Endodermal cell (in vitro differentiated cells): ENCODE measurements at regions not wholly inside any gene's neighbourhood (a gene's known extent, or its start where the extent isn't known, plus 50 kb on each side); places are given as distances from the start of the nearest gene placed in this dataset.

ENCODE experiments used
- DNase-seq: peaks from one replicate; pipeline ENCODE4 v3.0.0-alpha.2; 2017
- H3K27ac ChIP-seq: 2 replicates; pipeline ENCODE4 v1.5.1; 2013; ENCODE audit warnings: mild to moderate bottlenecking, low read depth, low read length, moderate library complexity
- H3K27me3 ChIP-seq: 2 replicates; pipeline ENCODE4 v1.6.1; 2013; ENCODE audit warnings: mild to moderate bottlenecking, low read length, moderate library complexity; ENCODE audit not compliant: insufficient read depth, control insufficient read depth, poor library complexity, severe bottlenecking
- H3K36me3 ChIP-seq: 2 replicates; pipeline ENCODE4 v1.7.0; 2013; ENCODE audit warnings: mild to moderate bottlenecking, low read length, moderate library complexity; ENCODE audit not compliant: control insufficient read depth, insufficient read depth
- H3K4me1 ChIP-seq: one replicate; pipeline ENCODE4 v1.7.0; 2013; ENCODE audit warnings: low read length; ENCODE audit not compliant: control insufficient read depth, insufficient read depth
- H3K4me3 ChIP-seq: 2 replicates; pipeline ENCODE4 v1.5.1; 2013; ENCODE audit warnings: mild to moderate bottlenecking, low read length, moderate library complexity
- H3K9ac ChIP-seq: 2 replicates; pipeline ENCODE4 v1.6.1; 2013; ENCODE audit warnings: mild to moderate bottlenecking, low read length, moderate library complexity; ENCODE audit not compliant: poor library complexity, severe bottlenecking; ENCODE audit errors: extremely low read depth
- H3K9me3 ChIP-seq: 2 replicates; pipeline ENCODE4 v1.6.1; 2013; ENCODE audit warnings: mild to moderate bottlenecking, low read length, moderate library complexity; ENCODE audit not compliant: control insufficient read depth
- H3K27ac Mint-ChIP-seq: 2 replicates; pipeline ENCODE4 v1.8.0; 2020; ENCODE audit warnings: mixed read lengths
- H3K27me3 Mint-ChIP-seq: 2 replicates; pipeline ENCODE4 v1.8.0; 2021; ENCODE audit warnings: mild to moderate bottlenecking, mixed read lengths; ENCODE audit not compliant: insufficient read depth
- H3K36me3 Mint-ChIP-seq: 2 replicates; pipeline ENCODE4 v1.8.0; 2020; ENCODE audit warnings: low read depth, mixed read lengths
- H3K4me1 Mint-ChIP-seq: 2 replicates; pipeline ENCODE4 v1.8.0; 2020; ENCODE audit warnings: mixed read lengths
- H3K4me3 Mint-ChIP-seq: 2 replicates; pipeline ENCODE4 v1.8.0; 2020; ENCODE audit warnings: mild to moderate bottlenecking, moderate library complexity, mixed read lengths
- H3K9me3 Mint-ChIP-seq: 2 replicates; pipeline ENCODE4 v1.8.0; 2020; ENCODE audit warnings: mild to moderate bottlenecking, mixed read lengths
- CTCF ChIP-seq: fragments of 200-600 bp; sonication (generic); conservative IDR thresholded peaks from 2 replicates; pipeline ENCODE4 v1.5.0; 2021; ENCODE audit warnings: antibody characterized with exemption, mild to moderate bottlenecking
- WGBS, 2 experiments: methylation state at CpG; one replicate each; pipeline versions ENCODE4 v1.1.5 to v1.1.7; 2013; ENCODE audit warnings: missing lambda C conversion rate in 2 of 2, mixed read lengths in 1 of 2; ENCODE audit not compliant: insufficient coverage in 1 of 2, insufficient read length in 1 of 2; 5-methylcytosine and 5-hydroxymethylcytosine counted together

DNA sequence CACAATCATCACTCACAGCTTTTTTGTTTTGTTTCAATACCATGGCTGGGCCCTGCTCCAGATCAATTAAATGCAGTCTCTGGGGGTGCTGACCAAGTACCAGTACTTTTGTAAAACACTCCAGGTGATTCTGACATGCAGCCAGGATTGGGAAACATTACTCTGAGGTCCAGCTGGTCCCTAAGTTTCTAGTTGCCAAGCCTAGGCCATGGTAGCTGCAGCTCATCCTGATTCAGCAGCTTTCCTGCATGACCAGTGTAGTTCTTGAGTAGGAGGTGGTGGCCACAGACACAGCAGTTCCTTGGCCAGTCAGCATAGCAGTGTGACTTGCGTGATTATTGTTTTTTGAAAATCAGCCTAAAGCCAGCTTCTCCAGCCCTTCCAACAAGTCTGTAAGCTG is 859.1 kb downstream of the DIAPH3 start:
- Mint-ChIP-seq H3K4me3 (no peak overlapping the region), H3K27ac (no peak overlapping the region), H3K4me1 (no peaks in the 10 kb centered on the region), H3K27me3 (no peaks in the 10 kb centered on the region), H3K9me3 (peaks cover 25% of the 10 kb centered on the region), H3K36me3 (peaks cover 14% of the 10 kb centered on the region)
- no peak overlapping the region for H3K9ac ChIP-seq
- peaks cover 16% of the 10 kb centered on the region for H3K9me3 ChIP-seq
- TF ChIP-seq CTCF, result no peak
- no peak for DNase-seq
- 95 to 100% methylated on average over 1 of the region's 1 CpG for WGBS, 2 experiments
- H3K36me3 ChIP-seq, result no peaks in the 10 kb centered on the region
- H3K4me1 ChIP-seq, result no peaks in the 10 kb centered on the region
- H3K4me3 ChIP-seq, result no peak overlapping the region
- no peaks in the 10 kb centered on the region for H3K27me3 ChIP-seq
- H3K27ac ChIP-seq, result no peak overlapping the region

DNA sequence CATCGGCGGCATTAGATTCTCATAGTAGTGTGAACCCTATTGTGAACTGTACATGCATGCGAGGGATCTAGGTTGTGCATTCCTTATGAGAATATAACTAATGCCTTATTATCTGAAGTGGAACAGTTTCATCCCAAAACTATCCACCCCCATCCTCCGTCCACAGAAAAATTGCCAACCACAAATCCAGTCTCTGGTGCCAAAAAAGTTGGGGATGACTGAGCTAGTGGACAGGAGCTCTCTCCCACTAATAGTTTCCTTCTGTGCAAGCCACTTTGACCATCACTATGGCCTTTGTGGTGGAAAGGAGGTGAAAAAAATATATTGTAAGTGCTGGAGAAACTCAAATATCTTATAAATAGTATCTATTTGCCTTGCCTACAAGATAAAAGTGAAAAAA is 857.8 kb downstream of the DIAPH3 start:
- Mint-ChIP-seq H3K36me3 (peaks cover 14% of the 10 kb centered on the region), H3K4me3 (no peak overlapping the region), H3K27ac (no peak overlapping the region), H3K9me3 (peaks cover 25% of the 10 kb centered on the region), H3K4me1 (no peaks in the 10 kb centered on the region), H3K27me3 (no peaks in the 10 kb centered on the region)
- no peak overlapping the region for H3K27ac ChIP-seq
- no peak overlapping the region for H3K9ac ChIP-seq
- DNase-seq, result no peak
- 92 to 100% methylated on average over 2 to 4 of the region's 4 CpGs for WGBS, 2 experiments
- no peaks in the 10 kb centered on the region for H3K27me3 ChIP-seq
- peaks cover 16% of the 10 kb centered on the region for H3K9me3 ChIP-seq
- H3K4me3 ChIP-seq, result no peak overlapping the region
- no peaks in the 10 kb centered on the region for H3K36me3 ChIP-seq
- H3K4me1 ChIP-seq, result no peaks in the 10 kb centered on the region
- no peak for TF ChIP-seq CTCF

GRCh38 chr13:59312776-59313175 is 851.0 kb downstream of the DIAPH3 start:
- no peaks in the 10 kb centered on the region for H3K4me1 Mint-ChIP-seq
- H3K36me3 Mint-ChIP-seq, result peaks cover 7% of the 10 kb centered on the region
- DNase-seq, result no peak
- Histone ChIP-seq H3K36me3 (no peaks in the 10 kb centered on the region), H3K9me3 (peaks cover 10% of the 10 kb centered on the region), H3K4me3 (no peak overlapping the region), H3K4me1 (no peaks in the 10 kb centered on the region), H3K27me3 (no peaks in the 10 kb centered on the region), H3K9ac (no peak overlapping the region), H3K27ac (no peak overlapping the region)
- H3K27ac Mint-ChIP-seq, result no peak overlapping the region
- H3K27me3 Mint-ChIP-seq, result peaks cover 1% of the 10 kb centered on the region
- 95 to 97% methylated on average over 3 of the region's 3 CpGs for whole genome bisulfite sequencing, 2 experiments
- TF ChIP-seq CTCF, result no peak
- H3K9me3 Mint-ChIP-seq, result peaks cover 16% of the 10 kb centered on the region
- H3K4me3 Mint-ChIP-seq, result no peak overlapping the region
